Tibial nerve (tissue), 4 donors: ENCODE measurements at regions not wholly inside any gene's neighbourhood (a gene's known extent, or its start where the extent isn't known, plus 50 kb on each side); places are given as distances from the start of the nearest gene placed in this dataset.
"Not testable (repeated sequence)": the region's sequence is repeated elsewhere in the genome, so short reads cannot be mapped to it uniquely, and the experiment has no call there.

ENCODE experiments used
- DNase-seq, 2 donors: peaks; one replicate each; pipeline ENCODE4 v3.0.0-alpha.2; 2019; ENCODE audit warnings: low spot score in 2 of 2
- H3K27ac ChIP-seq, 4 donors: fragments of 200-600 bp; sonication (generic) in 3 of 4; one replicate each; pipeline ENCODE4 v1.5.1; 2017 to 2019; ENCODE audit warnings: mild to moderate bottlenecking in 1 of 4
- H3K27me3 ChIP-seq, 2 donors: fragments of 200-600 bp; sonication (generic) in 1 of 2; one replicate each; pipeline versions ENCODE4 v1.5.1 to v1.6.0; 2017 to 2019
- H3K36me3 ChIP-seq, 3 donors: fragments of 200-600 bp; sonication (generic); one replicate each; pipeline ENCODE4 v1.5.1; 2018 to 2019
- H3K4me1 ChIP-seq, 4 donors: fragments of 200-600 bp; sonication (generic) in 3 of 4; one replicate each; pipeline ENCODE4 v1.5.1; 2017 to 2019
- H3K4me3 ChIP-seq, 4 donors: fragments of 200-600 bp; sonication (generic) in 3 of 4; one replicate each; pipeline ENCODE4 v1.5.1; 2017 to 2019; ENCODE audit warnings: mild to moderate bottlenecking in 1 of 4, moderate library complexity in 1 of 4
- H3K9me3 ChIP-seq, 4 donors: fragments of 200-600 bp; sonication (generic) in 3 of 4; one replicate each; pipeline ENCODE4 v1.5.1; 2017 to 2019
- EP300 ChIP-seq, 2 donors: sonication (generic); formaldehyde crosslinking; IDR thresholded peaks; one replicate each; pipeline ENCODE4 v1.6.1; 2017; ENCODE audit warnings: antibody characterized with exemption in 2 of 2, mild to moderate bottlenecking in 1 of 2
- POLR2A ChIP-seq, 2 donors: fragments of 450-650 bp; IDR thresholded peaks; one replicate each; pipeline ENCODE4 v1.6.1; 2017; ENCODE audit warnings: antibody characterized with exemption in 2 of 2, mild to moderate bottlenecking in 2 of 2, moderate library complexity in 2 of 2
- WGBS, 2 donors: methylation state at CpG; one replicate each; pipeline ENCODE4 v1.1.5; 2018; 5-methylcytosine and 5-hydroxymethylcytosine counted together
- TF ChIP-seq, protein P1 (sequence below), 5 experiments: fragments of 200-600 bp in 3 of 5; fragments of 450-650 bp in 2 of 5; sonication (generic) in 3 of 5; IDR thresholded peaks; one replicate each; pipeline ENCODE4 v1.5.1; 2016 to 2019; ENCODE audit warnings: antibody characterized with exemption in 5 of 5, mild to moderate bottlenecking in 3 of 5, moderate library complexity in 2 of 5

DNA sequence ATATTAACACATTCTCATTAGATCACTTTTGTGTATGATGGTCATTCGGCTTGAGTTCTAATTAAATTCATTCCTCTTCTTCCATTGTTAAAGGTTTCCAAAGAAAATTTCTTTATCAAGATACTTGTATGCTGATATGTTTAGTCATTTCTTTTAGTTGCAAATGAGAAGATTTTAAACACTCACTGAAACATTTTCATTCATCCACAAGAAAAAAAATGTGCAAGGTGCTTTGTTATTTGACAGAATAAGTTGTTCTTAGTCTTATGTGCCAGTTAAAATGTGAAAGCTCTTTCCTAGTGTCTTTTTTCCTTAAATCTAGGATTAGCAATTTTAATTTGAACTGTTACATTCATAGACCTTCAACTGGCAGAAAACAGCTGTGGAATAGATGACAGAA lies 727.0 kb upstream of the NEGR1 start:
- 79 to 86% methylated on average over 1 of the region's 1 CpG for WGBS, 2 donors
- peaks cover 0 to 5% (median 1%) of the 10 kb centered on the region in 4 donors for H3K9me3 ChIP-seq
- H3K27me3 ChIP-seq, result no peaks in the 10 kb centered on the region
- no peaks in the 10 kb centered on the region for H3K36me3 ChIP-seq
- no peak for DNase-seq
- H3K4me1 ChIP-seq, result no peaks in the 10 kb centered on the region
- H3K27ac ChIP-seq, result no peak overlapping the region
- no peak overlapping the region for H3K4me3 ChIP-seq
- TF ChIP-seq POLR2A (IDR thresholded peaks at IDR 0.05) (no peak), EP300 (IDR thresholded peaks at IDR 0.05) (no peak)
- TF ChIP-seq, protein P1, sequence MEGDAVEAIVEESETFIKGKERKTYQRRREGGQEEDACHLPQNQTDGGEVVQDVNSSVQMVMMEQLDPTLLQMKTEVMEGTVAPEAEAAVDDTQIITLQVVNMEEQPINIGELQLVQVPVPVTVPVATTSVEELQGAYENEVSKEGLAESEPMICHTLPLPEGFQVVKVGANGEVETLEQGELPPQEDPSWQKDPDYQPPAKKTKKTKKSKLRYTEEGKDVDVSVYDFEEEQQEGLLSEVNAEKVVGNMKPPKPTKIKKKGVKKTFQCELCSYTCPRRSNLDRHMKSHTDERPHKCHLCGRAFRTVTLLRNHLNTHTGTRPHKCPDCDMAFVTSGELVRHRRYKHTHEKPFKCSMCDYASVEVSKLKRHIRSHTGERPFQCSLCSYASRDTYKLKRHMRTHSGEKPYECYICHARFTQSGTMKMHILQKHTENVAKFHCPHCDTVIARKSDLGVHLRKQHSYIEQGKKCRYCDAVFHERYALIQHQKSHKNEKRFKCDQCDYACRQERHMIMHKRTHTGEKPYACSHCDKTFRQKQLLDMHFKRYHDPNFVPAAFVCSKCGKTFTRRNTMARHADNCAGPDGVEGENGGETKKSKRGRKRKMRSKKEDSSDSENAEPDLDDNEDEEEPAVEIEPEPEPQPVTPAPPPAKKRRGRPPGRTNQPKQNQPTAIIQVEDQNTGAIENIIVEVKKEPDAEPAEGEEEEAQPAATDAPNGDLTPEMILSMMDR (IDR thresholded peaks at IDR 0.05), result no peak

- 75 to 76% methylated on average over 4 of the region's 4 CpGs for WGBS, 2 donors
Measured at GRCh38 chr1:72997624-72998023, 715.3 kb upstream of the NEGR1 start.

GRCh38 chr1:72997041-72997440 lies 714.7 kb upstream of the NEGR1 start:
- no peak overlapping the region for H3K4me3 ChIP-seq
- WGBS, 2 donors, result 62 to 89% methylated on average over 3 of the region's 3 CpGs
- H3K27ac ChIP-seq, result no peak overlapping the region
- no peaks in the 10 kb centered on the region for H3K36me3 ChIP-seq
- no peak for DNase-seq
- no peaks in the 10 kb centered on the region for H3K27me3 ChIP-seq
- H3K9me3 ChIP-seq, result no peaks in the 10 kb centered on the region
- H3K4me1 ChIP-seq, result no peaks in the 10 kb centered on the region
- TF ChIP-seq POLR2A (IDR thresholded peaks at IDR 0.05) (no peak), EP300 (IDR thresholded peaks at IDR 0.05) (no peak)
- TF ChIP-seq, protein P1 (IDR thresholded peaks at IDR 0.05), result no peak

More at GRCh38 chr1:72997624-72998023, 715.3 kb upstream of the NEGR1 start:
- no peaks in the 10 kb centered on the region for H3K36me3 ChIP-seq
- no peaks in the 10 kb centered on the region for H3K4me1 ChIP-seq
- TF ChIP-seq, protein P1 (IDR thresholded peaks at IDR 0.05), result no peak
- TF ChIP-seq EP300 (IDR thresholded peaks at IDR 0.05) (no peak), POLR2A (IDR thresholded peaks at IDR 0.05) (no peak)
- H3K4me3 ChIP-seq, result no peak overlapping the region
- no peak overlapping the region for H3K27ac ChIP-seq
- H3K27me3 ChIP-seq, result no peaks in the 10 kb centered on the region
- DNase-seq, result no peak
- no peaks in the 10 kb centered on the region for H3K9me3 ChIP-seq

- H3K9me3 ChIP-seq, H3K4me3 ChIP-seq, H3K36me3 ChIP-seq, DNase-seq, H3K27ac ChIP-seq, H3K4me1 ChIP-seq, H3K27me3 ChIP-seq: not testable (repeated sequence)
- 82 to 92% methylated on average over 4 of the region's 4 CpGs for WGBS, 2 donors
Measured at GRCh38 chr1:72987871-72988270, 705.5 kb upstream of the NEGR1 start.

DNA sequence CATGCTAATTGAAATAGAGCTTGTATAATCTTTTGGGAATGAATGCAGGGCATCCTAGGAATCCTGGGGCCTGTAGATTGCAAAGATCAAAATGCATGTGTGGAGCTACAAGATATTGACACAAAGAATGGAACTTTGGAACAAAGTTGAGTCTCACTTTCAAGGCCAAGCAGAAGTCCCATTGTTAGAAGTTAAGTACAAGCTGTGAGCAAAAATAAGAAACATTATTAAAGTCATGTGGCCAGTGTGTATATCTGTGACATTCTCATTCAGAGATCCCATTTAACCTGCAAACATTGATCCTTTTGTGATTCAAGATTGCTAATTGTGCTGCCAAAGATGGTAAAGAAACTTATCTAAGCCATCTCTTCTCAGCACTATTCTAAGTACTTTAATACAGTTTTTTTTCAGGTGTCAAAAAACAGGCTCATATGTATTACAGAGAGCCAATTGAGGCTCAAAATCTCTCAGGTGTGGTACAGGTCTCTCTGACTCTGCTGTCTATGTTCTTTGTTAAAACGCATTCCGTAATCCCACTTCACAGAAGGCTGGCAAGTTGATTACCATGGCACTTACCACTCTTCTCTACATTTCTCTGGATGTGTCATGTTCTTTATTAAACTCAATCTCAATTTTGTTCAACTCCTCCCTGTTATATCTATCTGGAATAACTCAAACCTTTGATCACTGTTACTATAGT lies 704.4 kb upstream of the NEGR1 start:
- Histone ChIP-seq H3K9me3 (no peaks in the 10 kb centered on the region), H3K27ac (no peak overlapping the region), H3K4me1 (no peaks in the 10 kb centered on the region), H3K4me3 (no peak overlapping the region), H3K36me3 (no peaks in the 10 kb centered on the region), H3K27me3 (no peaks in the 10 kb centered on the region)
- 89 to 100% methylated on average over 2 of the region's 2 CpGs for WGBS, 2 donors
- no peak for DNase-seq
- TF ChIP-seq, protein P1 (IDR thresholded peaks at IDR 0.05), result no peak
- no peak for TF ChIP-seq POLR2A (IDR thresholded peaks at IDR 0.05)
- no peak for TF ChIP-seq EP300 (IDR thresholded peaks at IDR 0.05)

GRCh38 chr1:72985024-72985423 lies 702.7 kb upstream of the NEGR1 start:
- H3K36me3 ChIP-seq, H3K4me3 ChIP-seq, H3K4me1 ChIP-seq, DNase-seq, H3K27me3 ChIP-seq, H3K9me3 ChIP-seq, H3K27ac ChIP-seq: not testable (repeated sequence)
- 89 to 92% methylated on average over 11 of the region's 11 CpGs for WGBS, 2 donors

GRCh38 chr1:72983011-72983410 lies 700.7 kb upstream of the NEGR1 start:
- 90% methylated on average over 15 of the region's 15 CpGs for WGBS, 2 donors
- not testable (repeated sequence) for H3K27ac ChIP-seq, H3K27me3 ChIP-seq, H3K4me3 ChIP-seq, H3K36me3 ChIP-seq, H3K4me1 ChIP-seq, DNase-seq, H3K9me3 ChIP-seq
